Endothelial cell (in vitro differentiated cells): ENCODE measurements at regions not wholly inside any gene's neighbourhood (a gene's known extent, or its start where the extent isn't known, plus 50 kb on each side); places are given as distances from the start of the nearest gene placed in this dataset.

Experiments used
- DNase-seq: peaks from one replicate; pipeline ENCODE4 v3.0.0; 2021; ENCODE audit warnings: low spot score
- H3K27ac Mint-ChIP-seq: one replicate; pipeline ENCODE4 v1.8.0; 2021; ENCODE audit warnings: mixed read lengths, inconsistent platforms; ENCODE audit not compliant: unreplicated experiment
- H3K27me3 Mint-ChIP-seq: one replicate; pipeline ENCODE4 v1.8.0; 2021; ENCODE audit warnings: mild to moderate bottlenecking, moderate library complexity, mixed read lengths, inconsistent platforms; ENCODE audit not compliant: unreplicated experiment
- H3K36me3 Mint-ChIP-seq: one replicate; pipeline ENCODE4 v1.8.0; 2021; ENCODE audit warnings: mild to moderate bottlenecking, low read depth, mixed read lengths, inconsistent platforms; ENCODE audit not compliant: unreplicated experiment
- H3K4me1 Mint-ChIP-seq: one replicate; pipeline ENCODE4 v1.8.0; 2021; ENCODE audit warnings: mild to moderate bottlenecking, mixed read lengths, inconsistent platforms; ENCODE audit not compliant: unreplicated experiment
- H3K4me3 Mint-ChIP-seq: one replicate; pipeline ENCODE4 v1.8.0; 2021; ENCODE audit warnings: mild to moderate bottlenecking, mixed read lengths, inconsistent platforms; ENCODE audit not compliant: unreplicated experiment
- H3K9me3 Mint-ChIP-seq: one replicate; pipeline ENCODE4 v1.8.0; 2021; ENCODE audit warnings: mixed read lengths, inconsistent platforms; ENCODE audit not compliant: unreplicated experiment
- CTCF ChIP-seq: fragments of 200-600 bp; sonication (generic); IDR thresholded peaks from one replicate; pipeline ENCODE4 v1.5.0; 2021; ENCODE audit warnings: antibody characterized with exemption; ENCODE audit not compliant: unreplicated experiment

- no peak for DNase-seq
- TF ChIP-seq CTCF, result no peak
- Mint-ChIP-seq H3K27ac (no peak overlapping the region), H3K4me1 (no peaks in the 10 kb centered on the region), H3K27me3 (no peaks in the 10 kb centered on the region), H3K36me3 (no peaks in the 10 kb centered on the region), H3K9me3 (no peaks in the 10 kb centered on the region), H3K4me3 (no peak overlapping the region)
Measured at GRCh38 chr3:95352471-95352870, 1289.6 kb downstream of the NSUN3 start.

DNA sequence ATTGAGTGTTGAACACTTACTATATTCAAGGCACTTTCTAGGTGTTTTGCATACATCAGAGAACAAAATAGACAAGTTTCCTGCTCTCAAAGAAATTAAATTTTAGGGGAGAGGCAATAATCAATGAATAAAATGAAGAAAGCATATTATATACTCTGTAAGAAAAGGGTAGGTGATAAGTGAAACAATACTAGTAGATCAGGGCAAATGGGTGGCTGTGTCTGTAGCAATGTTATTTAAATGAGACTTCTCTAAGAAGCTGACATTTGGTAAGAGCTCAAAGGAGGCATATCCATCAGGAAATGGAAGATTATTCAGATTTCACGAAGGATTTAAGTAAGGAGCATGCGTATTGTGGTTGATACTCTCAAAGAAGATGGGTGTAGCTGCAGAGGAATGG, 1291.6 kb downstream of the NSUN3 start:
- Mint-ChIP-seq H3K27ac (no peak overlapping the region), H3K36me3 (no peaks in the 10 kb centered on the region), H3K4me3 (no peak overlapping the region), H3K9me3 (no peaks in the 10 kb centered on the region), H3K27me3 (no peaks in the 10 kb centered on the region), H3K4me1 (peaks cover 2% of the 10 kb centered on the region)
- no peak for DNase-seq
- no peak for TF ChIP-seq CTCF

GRCh38 chr3:95356764-95357501, 1294.1 kb downstream of the NSUN3 start:
- H3K27ac Mint-ChIP-seq, result no peak overlapping the region
- H3K4me1 Mint-ChIP-seq, result peaks cover 2% of the 10 kb centered on the region
- no peak overlapping the region for H3K4me3 Mint-ChIP-seq
- no peaks in the 10 kb centered on the region for H3K9me3 Mint-ChIP-seq
- no peak for DNase-seq
- TF ChIP-seq CTCF, result no peak
- no peaks in the 10 kb centered on the region for H3K36me3 Mint-ChIP-seq
- H3K27me3 Mint-ChIP-seq, result no peaks in the 10 kb centered on the region

GRCh38 chr3:95387242-95388021, 1324.6 kb downstream of the NSUN3 start:
- no peak overlapping the region for H3K4me3 Mint-ChIP-seq
- no peaks in the 10 kb centered on the region for H3K9me3 Mint-ChIP-seq
- peaks cover 3% of the 10 kb centered on the region for H3K4me1 Mint-ChIP-seq
- no peaks in the 10 kb centered on the region for H3K36me3 Mint-ChIP-seq
- no peak overlapping the region for H3K27ac Mint-ChIP-seq
- H3K27me3 Mint-ChIP-seq, result no peaks in the 10 kb centered on the region
- TF ChIP-seq CTCF, result no peak
- DNase-seq, result no peak
